Hepatic stellate cell (primary cell): ENCODE measurements at regions not wholly inside any gene's neighbourhood (a gene's known extent, or its start where the extent isn't known, plus 50 kb on each side); places are given as distances from the start of the nearest gene placed in this dataset.

Experiments used
- DNase-seq: peaks from one replicate; pipeline ENCODE4 v3.0.0; 2011; ENCODE audit warnings: low spot score

GRCh38 chr16:73448970-73449369 is 401.0 kb upstream of the ZFHX3 start:
- no peak for DNase-seq

- DNase-seq, result no peak
Observed at GRCh38 chr16:73447846-73448245, 399.9 kb upstream of the ZFHX3 start.

GRCh38 chr16:73434621-73435020 is 386.7 kb upstream of the ZFHX3 start:
- no peak for DNase-seq

GRCh38 chr16:73433731-73434307 is 385.9 kb upstream of the ZFHX3 start:
- DNase-seq, result no peak

- DNase-seq, result no peak
Observed at GRCh38 chr16:73432850-73433730, 385.2 kb upstream of the ZFHX3 start.

- DNase-seq, result no peak
Observed at GRCh38 chr16:73430138-73430537, 382.2 kb upstream of the ZFHX3 start.

- DNase-seq, result no peak
Observed at GRCh38 chr16:73428121-73428520, 380.2 kb upstream of the ZFHX3 start.

- no peak for DNase-seq
Observed at GRCh38 chr16:73427164-73427563, 379.2 kb upstream of the ZFHX3 start.

- no peak for DNase-seq
Observed at GRCh38 chr16:73426433-73427160, 378.7 kb upstream of the ZFHX3 start.

GRCh38 chr16:73420676-73421075 is 372.7 kb upstream of the ZFHX3 start:
- no peak for DNase-seq

- DNase-seq, result no peak
Observed at GRCh38 chr16:73420244-73420643, 372.3 kb upstream of the ZFHX3 start.

GRCh38 chr16:73418691-73419090 is 370.8 kb upstream of the ZFHX3 start:
- no peak for DNase-seq

- no peak for DNase-seq
Observed at GRCh38 chr16:73418051-73418450, 370.1 kb upstream of the ZFHX3 start.

GRCh38 chr16:73415286-73415685 is 367.4 kb upstream of the ZFHX3 start:
- DNase-seq, result no peak

GRCh38 chr16:73414638-73415037 is 366.7 kb upstream of the ZFHX3 start:
- no peak for DNase-seq

- no peak for DNase-seq
Observed at GRCh38 chr16:73413830-73414190, 365.9 kb upstream of the ZFHX3 start.

- no peak for DNase-seq
Observed at GRCh38 chr16:73413091-73413829, 365.3 kb upstream of the ZFHX3 start.

- DNase-seq, result no peak
Observed at GRCh38 chr16:73412416-73412815, 364.5 kb upstream of the ZFHX3 start.

- no peak for DNase-seq
Observed at GRCh38 chr16:73408716-73409115, 360.8 kb upstream of the ZFHX3 start.

- DNase-seq, result no peak
Observed at GRCh38 chr16:73408311-73408710, 360.4 kb upstream of the ZFHX3 start.

GRCh38 chr16:73405851-73406250 is 357.9 kb upstream of the ZFHX3 start:
- DNase-seq, result no peak

GRCh38 chr16:73404001-73404400 is 356.1 kb upstream of the ZFHX3 start:
- DNase-seq, result no peak
